GM12891 (cell line): ENCODE measurements at regions not wholly inside any gene's neighbourhood (a gene's known extent, or its start where the extent isn't known, plus 50 kb on each side); places are given as distances from the start of the nearest gene placed in this dataset.
"Not testable (repeated sequence)": the region's sequence is repeated elsewhere in the genome, so short reads cannot be mapped to it uniquely, and the experiment has no call there.

ENCODE experiments used
- POLR2A ChIP-seq: IDR thresholded peaks from 2 replicates; pipeline ENCODE4 v1.6.1; 2011; ENCODE audit warnings: low read depth, low read length, control low read depth
- POLR2AphosphoS5 ChIP-seq: IDR thresholded peaks from 2 replicates; pipeline ENCODE4 v1.6.1; 2011; ENCODE audit warnings: low read depth, low read length, control low read depth
- POU2F2 ChIP-seq: IDR thresholded peaks from 2 replicates; pipeline ENCODE4 v1.6.1; 2011; ENCODE audit warnings: low read depth, mild to moderate bottlenecking, control low read depth, low read length, moderate library complexity
- TAF1 ChIP-seq: IDR thresholded peaks from 2 replicates; pipeline ENCODE4 v1.6.1; 2011; ENCODE audit warnings: low read depth, low read length, control low read depth

- TF ChIP-seq POLR2A, TAF1, POLR2AphosphoS5, POU2F2: not testable (repeated sequence)
Observed at GRCh38 chr22:11062534-11062933, 4465.5 kb upstream of the OR11H1 start.
